K562 (cell line): ENCODE measurements at regions not wholly inside any gene's neighbourhood (a gene's known extent, or its start where the extent isn't known, plus 50 kb on each side); places are given as distances from the start of the nearest gene placed in this dataset.

Experiments
- ATAC-seq: fragments of 200-7000 bp; cut with Tn5 transposase; 3 replicates; pipeline ENCODE4 v1.9.1; 2020; ENCODE audit warnings: moderate library complexity
- BruUV-seq: library from RNA; stranded (reverse); fragments of 400-500 nt; replicated peaks from 2 replicates; lab custom pipeline; 2021; lab: Mats Ljungman, UMichigan
- CTCF ChIA-PET: fragments of 300-600 bp; formaldehyde crosslinking; extraction: SDS; loops from one replicate; lab custom pipeline; 2021; ENCODE audit warnings: low intra/inter-chr PET ratio; lab: Yijun Ruan, JAX
- POLR2A ChIA-PET: fragments of 300-600, 350-650 bp; sonication (Branson Sonifier 250); formaldehyde crosslinking; extraction: SDS; loops from one replicate; lab custom pipeline; 2021; ENCODE audit warnings: antibody characterized with exemption, inconsistent platforms; lab: Yijun Ruan, JAX
- DNase-seq, 4 experiments: peaks; one replicate each; pipeline versions ENCODE4 v3.0.0 to v3.0.0-alpha.2; 2011 to 2018; ENCODE audit warnings: low spot score in 3 of 4, mixed read lengths in 3 of 4; ENCODE audit errors: extremely low read depth in 1 of 4
- FAIRE-seq: peaks from 2 replicates; lab custom pipeline; 2011; peaks lifted over from hg19 to GRCh38; lab: Jason Lieb, UNC
- H2AFZ ChIP-seq: 2 replicates; pipeline ENCODE4 v1.6.0; 2011; ENCODE audit warnings: low read depth, low read length, control low read depth, inconsistent platforms
- H3K27ac ChIP-seq: fragments of 200-600 bp; 3 replicates; pipeline ENCODE4 v1.8.0; 2011; ENCODE audit warnings: low read depth, mild to moderate bottlenecking, control low read depth, inconsistent platforms, low read length, moderate library complexity, mixed read lengths; ENCODE audit errors: extremely low read depth
- H3K27me3 ChIP-seq, 2 experiments: fragments of 300-600 bp in 1 of 2; 2 replicates in 1 of 2; 3 replicates in 1 of 2; pipeline versions ENCODE4 v1.6.0 to v1.8.0; 2011; ENCODE audit warnings: inconsistent platforms in 2 of 2, low read length in 2 of 2, mild to moderate bottlenecking in 1 of 2, mixed read lengths in 1 of 2, moderate library complexity in 1 of 2; ENCODE audit not compliant: control insufficient read depth in 2 of 2, insufficient read depth in 2 of 2
- H3K36me3 ChIP-seq: fragments of 300-600 bp; 3 replicates; pipeline ENCODE4 v1.8.0; 2011; ENCODE audit warnings: mild to moderate bottlenecking, low read length, inconsistent platforms; ENCODE audit not compliant: control insufficient read depth, insufficient read depth
- H3K4me1 ChIP-seq, 2 experiments: fragments of 200-600 bp in 1 of 2; replicated peaks in 1 of 2; 2 replicates in 1 of 2; 3 replicates in 1 of 2; pipeline versions ENCODE4 v1.5.1 to v1.8.0; 2011; ENCODE audit warnings: inconsistent platforms in 2 of 2, low read length in 2 of 2, mild to moderate bottlenecking in 1 of 2, mixed read lengths in 1 of 2, moderate library complexity in 1 of 2; ENCODE audit not compliant: control insufficient read depth in 2 of 2, insufficient read depth in 2 of 2
- H3K4me2 ChIP-seq: 2 replicates; pipeline ENCODE4 v1.6.1; 2011; ENCODE audit warnings: low read length, control low read depth, inconsistent platforms, mixed read lengths; ENCODE audit not compliant: insufficient read depth
- H3K4me3 ChIP-seq: fragments of 200-600 bp; sonication (generic), shearing (Covaris generic); 2 replicates; pipeline ENCODE4 v1.5.1; 2016; ENCODE audit warnings: control low read depth, inconsistent platforms
- H3K79me2 ChIP-seq: fragments of 200-600 bp; 3 replicates; pipeline ENCODE4 v1.8.0; 2011; ENCODE audit warnings: low read length, inconsistent platforms; ENCODE audit not compliant: control insufficient read depth, insufficient read depth
- H3K9ac ChIP-seq, 2 experiments: 2 replicates each; pipeline versions ENCODE4 v1.6.0 to v1.6.1; 2011; ENCODE audit warnings: low read depth in 2 of 2, low read length in 2 of 2, control low read depth in 1 of 2, inconsistent platforms in 1 of 2, mild to moderate bottlenecking in 1 of 2, mixed read lengths in 1 of 2; ENCODE audit not compliant: insufficient read depth in 1 of 2
- H3K9me1 ChIP-seq: one replicate; pipeline ENCODE4 v1.6.0; 2011; ENCODE audit warnings: inconsistent platforms, mild to moderate bottlenecking, low read length, moderate library complexity; ENCODE audit not compliant: control insufficient read depth, insufficient read depth
- H3K9me3 ChIP-seq: replicated peaks from 2 replicates; pipeline ENCODE4 v1.5.1; 2011; ENCODE audit warnings: low read depth, low read length, inconsistent platforms; ENCODE audit not compliant: control insufficient read depth, insufficient read depth
- H4K20me1 ChIP-seq: replicated peaks from 2 replicates; pipeline ENCODE4 v1.6.1; 2011; ENCODE audit warnings: low read length, inconsistent platforms, mixed read lengths; ENCODE audit not compliant: control insufficient read depth, insufficient read depth
- ARID1B ChIP-seq: fragments of 450-650 bp; IDR thresholded peaks from 2 replicates; pipeline ENCODE4 v1.6.1; 2016; ENCODE audit warnings: antibody characterized with exemption, mild to moderate bottlenecking, inconsistent platforms
- E2F5 ChIP-seq: sonication (generic); formaldehyde crosslinking; IDR thresholded peaks from 2 replicates; pipeline ENCODE4 v1.8.0; 2022; ENCODE audit warnings: mild to moderate bottlenecking, missing genetic modification reagents
- GATA2 ChIP-seq: sonication (generic); formaldehyde crosslinking; IDR thresholded peaks from 2 replicates; pipeline ENCODE4 v1.4.0; 2020; ENCODE audit warnings: mild to moderate bottlenecking, missing genetic modification reagents
- GTF2E2 ChIP-seq: fragments of 200-800 bp; sonication (Bioruptor generic); IDR thresholded peaks from 2 replicates; pipeline ENCODE4 v1.6.1; 2016; ENCODE audit warnings: missing genetic modification characterization, missing compliant biosample characterization
- HSF4 ChIP-seq: fragments of 250-450 bp; sonication (Bioruptor Pico); IDR thresholded peaks from 2 replicates; pipeline ENCODE4 v2.1.2; 2022; ENCODE audit warnings: mild to moderate bottlenecking, moderate library complexity, borderline replicate concordance
- RB1 ChIP-seq: fragments of 450-650 bp; IDR thresholded peaks from 2 replicates; pipeline ENCODE4 v1.6.1; 2017; ENCODE audit warnings: low read depth, mild to moderate bottlenecking
- SAFB2 ChIP-seq: fragments of 200-400 bp; formaldehyde crosslinking; IDR thresholded peaks from 2 replicates; pipeline ENCODE4 v1.6.1; 2018; ENCODE audit warnings: borderline replicate concordance, low read length, low read depth, moderate library complexity; ENCODE audit not compliant: severe bottlenecking
- STAT5B ChIP-seq: fragments of 250-450 bp; sonication (Bioruptor Pico); IDR thresholded peaks from 2 replicates; pipeline ENCODE4 v1.8.0; 2021; ENCODE audit warnings: mild to moderate bottlenecking, inconsistent platforms
- TAF7 ChIP-seq: fragments of 450-650 bp; IDR thresholded peaks from 2 replicates; pipeline ENCODE4 v1.6.1; 2016; ENCODE audit warnings: missing genetic modification characterization, missing compliant biosample characterization
- TCF3 ChIP-seq: sonication (generic); formaldehyde crosslinking; IDR thresholded peaks from 2 replicates; pipeline ENCODE4 v1.4.0; 2020; ENCODE audit warnings: mild to moderate bottlenecking, missing genetic modification reagents
- ZBTB49 ChIP-seq: sonication (generic); formaldehyde crosslinking; IDR thresholded peaks from 2 replicates; pipeline ENCODE4 v1.8.0; 2022; ENCODE audit warnings: missing genetic modification reagents, mild to moderate bottlenecking, borderline replicate concordance
- ZBTB5 ChIP-seq: fragments of 450-650 bp; IDR thresholded peaks from 2 replicates; pipeline ENCODE4 v1.6.1; 2017; ENCODE audit warnings: antibody characterized with exemption
- ZNF592 ChIP-seq: fragments of 450-650 bp; IDR thresholded peaks from 2 replicates; pipeline ENCODE4 v1.6.1; 2017; ENCODE audit warnings: antibody characterized with exemption, mild to moderate bottlenecking
- WGBS: fragments of 100-300 bp; shearing (Covaris generic); methylation state at CpG from one replicate; pipeline ENCODE4 v1.1.6; 2016; ENCODE audit warnings: low coverage, mixed read lengths; ENCODE audit not compliant: insufficient coverage; ENCODE audit errors: missing lambda C conversion rate; 5-methylcytosine and 5-hydroxymethylcytosine counted together
- in situ Hi-C: fragments of 300-500 bp; cut with MboI; formaldehyde crosslinking; loops from 4 replicates; pipeline ENCODE4 v1.15.0; 2018; ENCODE audit warnings: inconsistent platforms, mixed read lengths
- intact Hi-C: fragments of 100-400 bp; cut with micrococcal nuclease; formaldehyde crosslinking; loops from 2 replicates; pipeline ENCODE4 v1.14.2; 2022

GRCh38 chr3:78483090-78483489 lies 1284.7 kb downstream of the ROBO1 start:
- no peak for TF ChIP-seq STAT5B (CRISPR knock-in tag)
- no peak for TF ChIP-seq HSF4 (CRISPR knock-in tag)
- TF ChIP-seq RB1, result no peak
- no peak for TF ChIP-seq ZNF592
- TF ChIP-seq TCF3, result no peak
- no peak for TF ChIP-seq GATA2 (CRISPR knock-in tag)
- TF ChIP-seq TAF7 (tag), result no peak
- no peak for TF ChIP-seq E2F5
- no peak for TF ChIP-seq ARID1B
- no peak for TF ChIP-seq SAFB2
- no peak for TF ChIP-seq ZBTB5
- TF ChIP-seq GTF2E2, result no peak
- no peak for TF ChIP-seq ZBTB49 (CRISPR knock-in tag)
- TF ChIP-seq, all 486 proteins: peak for 0
- H3K27ac ChIP-seq, result no peak overlapping the region

More at GRCh38 chr3:78483090-78483489, 1284.7 kb downstream of the ROBO1 start:
- intact Hi-C loops (no loop called here), in situ Hi-C loops (no loop called here)
- no peak overlapping the region for H2AFZ ChIP-seq
- ChIA-PET CTCF (no interaction called here), POLR2A (no interaction called here)
- FAIRE-seq, result no peak
- no peaks in the 10 kb centered on the region for H3K9me1 ChIP-seq
- DNase-seq, result no peak
- no TSS peak for BruUV-seq
- H3K4me3 ChIP-seq, result no peak overlapping the region
- no peaks in the 10 kb centered on the region for H4K20me1 ChIP-seq
- no peaks in the 10 kb centered on the region for H3K9me3 ChIP-seq
- H3K27me3 ChIP-seq, result no peaks in the 10 kb centered on the region
- H3K79me2 ChIP-seq, result no peaks in the 10 kb centered on the region
- H3K4me1 ChIP-seq, result no peaks in the 10 kb centered on the region
- no peaks in the 10 kb centered on the region for H3K36me3 ChIP-seq
- 0% methylated on average over 3 of the region's 3 CpGs for WGBS
- no peak for ATAC-seq
- no peak overlapping the region for H3K4me2 ChIP-seq
- H3K9ac ChIP-seq, result no peak overlapping the region
